GM19240 (cell line): ENCODE measurements at regions not wholly inside any gene's neighbourhood (a gene's known extent, or its start where the extent isn't known, plus 50 kb on each side); places are given as distances from the start of the nearest gene placed in this dataset.

Experiments used
- DNase-seq: peaks from one replicate; pipeline ENCODE4 v3.0.0; 2011; ENCODE audit warnings: low spot score; ENCODE audit not compliant: insufficient read length

DNA sequence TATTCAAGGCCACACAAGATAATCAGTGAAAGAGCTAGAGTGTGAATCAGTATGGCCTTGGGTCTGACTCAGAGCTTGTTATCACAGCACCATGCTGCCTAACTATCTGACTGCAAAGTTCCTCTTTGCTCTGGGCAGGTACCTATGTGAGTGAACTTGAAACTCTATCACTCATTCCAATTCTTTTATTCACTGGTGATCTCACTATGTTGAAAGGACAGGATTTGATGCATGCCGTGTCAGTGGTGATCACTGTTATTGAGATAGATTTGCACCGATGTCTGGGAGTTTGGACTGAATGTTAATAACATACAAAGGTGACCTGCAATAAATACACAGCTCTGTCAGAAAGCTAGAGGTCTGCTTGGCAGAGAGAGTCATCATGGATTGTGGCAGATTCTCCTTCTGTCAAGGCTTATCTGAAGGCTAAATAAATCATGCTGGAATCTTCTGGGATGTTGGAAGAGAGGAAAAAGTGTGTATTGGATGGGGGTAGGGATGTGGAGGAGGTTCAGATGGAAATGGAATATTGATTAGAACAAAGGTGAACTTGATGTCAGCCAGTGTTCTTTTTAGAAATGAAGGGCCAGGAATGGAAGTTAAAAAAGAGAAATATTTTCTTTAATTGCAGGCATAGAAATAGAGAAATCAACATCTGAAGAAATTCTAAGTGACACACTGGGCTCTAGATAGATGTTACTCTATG lies 91.8 kb upstream of the TNC start:
- DNase-seq: no peak

- no peak for DNase-seq
Observed at GRCh38 chr9:115210699-115211098, 92.7 kb upstream of the TNC start.

DNA sequence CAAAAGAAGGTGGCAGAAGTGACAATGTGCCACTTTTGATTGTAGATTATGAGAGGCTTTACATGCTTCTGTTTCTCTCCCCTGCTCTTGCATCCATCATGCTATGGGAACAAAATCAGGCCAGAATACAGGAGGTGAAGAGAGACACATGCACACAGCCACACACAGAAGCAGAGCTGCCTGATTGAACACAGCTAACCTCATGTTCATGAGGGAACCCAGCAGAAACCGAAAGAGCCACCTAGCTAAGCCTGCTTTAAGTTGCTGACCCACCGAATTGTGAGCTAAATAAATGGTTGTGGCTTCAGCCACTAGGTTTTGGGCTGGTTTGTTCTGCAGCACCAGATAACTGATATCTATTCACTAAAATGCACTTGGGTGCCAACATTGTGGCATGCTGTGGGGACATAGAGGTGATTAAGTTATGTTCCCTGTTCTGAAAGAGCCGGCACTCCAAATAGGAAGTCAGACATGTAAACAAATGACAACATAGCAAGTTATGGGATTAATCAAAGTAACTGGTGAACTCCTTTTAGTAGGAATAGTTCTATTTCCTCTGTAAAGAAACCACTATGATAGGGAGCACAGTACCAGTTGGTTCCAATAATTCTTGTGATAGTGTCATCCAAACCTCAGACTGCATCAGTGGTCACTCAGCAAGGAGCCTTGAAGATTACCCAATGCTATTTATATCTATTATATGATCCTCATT lies 93.6 kb upstream of the TNC start:
- DNase-seq: no peak

DNA sequence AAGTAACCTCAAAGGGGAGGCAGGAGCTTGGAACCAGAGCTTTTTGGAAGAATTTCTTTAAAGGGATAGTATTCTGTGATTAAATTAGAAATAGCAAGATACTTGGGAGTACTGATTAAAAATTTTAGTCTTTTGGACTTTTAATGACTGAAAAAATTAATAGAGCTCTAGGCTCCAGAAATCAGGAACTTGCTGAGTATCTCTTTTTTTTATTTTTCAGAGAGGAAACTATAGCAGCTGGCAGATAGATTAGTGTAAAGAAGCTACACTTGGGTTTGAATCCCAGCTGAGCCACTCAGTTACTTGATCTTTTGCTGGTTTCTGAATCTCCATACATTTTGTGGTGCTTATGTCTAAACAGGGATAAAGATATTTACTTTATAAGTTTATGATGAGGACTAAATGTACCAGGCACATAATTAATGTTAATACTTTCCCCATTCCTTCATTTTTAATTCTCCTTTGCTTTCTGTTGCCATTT lies 94.2 kb upstream of the TNC start:
- DNase-seq: no peak

DNA sequence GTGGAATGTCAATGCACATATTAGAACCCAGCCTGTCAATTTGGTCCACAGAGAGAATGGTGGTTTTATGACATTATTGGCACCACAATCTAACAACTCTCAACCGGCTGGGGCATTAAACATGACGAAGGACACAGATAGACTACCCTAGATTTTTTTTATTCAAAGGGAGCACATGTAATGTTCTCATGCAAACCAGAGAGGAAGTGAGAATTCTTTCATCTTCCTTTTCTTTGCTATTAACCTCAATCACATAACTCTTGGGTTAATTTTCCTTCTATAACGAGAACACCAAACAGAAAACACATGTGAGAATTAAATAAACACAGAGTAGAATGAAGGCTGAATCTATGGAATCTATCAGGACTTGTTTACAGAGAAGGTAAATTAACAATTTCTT lies 94.9 kb upstream of the TNC start:
- DNase-seq: no peak

GRCh38 chr9:115213818-115214334 lies 95.9 kb upstream of the TNC start:
- no peak for DNase-seq

- DNase-seq: no peak
Observed at GRCh38 chr9:115216873-115217272, 98.9 kb upstream of the TNC start.

- DNase-seq: no peak
Observed at GRCh38 chr9:115220319-115221005, 102.5 kb upstream of the TNC start.

- DNase-seq: no peak
Observed at GRCh38 chr9:115223471-115223870, 105.5 kb upstream of the TNC start.

GRCh38 chr9:115225459-115226116 lies 107.6 kb upstream of the TNC start:
- DNase-seq: no peak

- DNase-seq: no peak
Observed at GRCh38 chr9:115226152-115226551, 108.2 kb upstream of the TNC start.

DNA sequence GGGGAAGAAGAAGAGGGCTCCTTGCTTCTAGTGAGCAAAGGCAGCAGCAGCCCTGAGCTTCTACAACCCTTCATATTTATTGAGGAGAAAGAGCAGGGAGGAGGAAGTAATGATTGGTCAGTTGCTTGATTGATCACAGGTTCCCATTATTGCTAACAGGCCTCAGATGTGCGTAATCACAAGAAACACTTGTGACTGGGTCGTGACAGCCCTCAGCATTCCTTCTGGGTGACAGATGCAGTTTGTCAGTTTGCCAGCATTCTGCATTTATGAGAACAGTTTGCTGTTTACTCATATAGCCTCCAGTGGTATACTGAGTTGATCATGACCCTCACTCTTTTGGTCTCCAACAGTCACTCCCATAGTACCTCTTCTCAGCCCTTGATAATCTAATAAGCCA lies 111.5 kb upstream of the TNC start:
- DNase-seq: no peak

- no peak for DNase-seq
Observed at GRCh38 chr9:115230924-115231515, 113.1 kb upstream of the TNC start.

DNA sequence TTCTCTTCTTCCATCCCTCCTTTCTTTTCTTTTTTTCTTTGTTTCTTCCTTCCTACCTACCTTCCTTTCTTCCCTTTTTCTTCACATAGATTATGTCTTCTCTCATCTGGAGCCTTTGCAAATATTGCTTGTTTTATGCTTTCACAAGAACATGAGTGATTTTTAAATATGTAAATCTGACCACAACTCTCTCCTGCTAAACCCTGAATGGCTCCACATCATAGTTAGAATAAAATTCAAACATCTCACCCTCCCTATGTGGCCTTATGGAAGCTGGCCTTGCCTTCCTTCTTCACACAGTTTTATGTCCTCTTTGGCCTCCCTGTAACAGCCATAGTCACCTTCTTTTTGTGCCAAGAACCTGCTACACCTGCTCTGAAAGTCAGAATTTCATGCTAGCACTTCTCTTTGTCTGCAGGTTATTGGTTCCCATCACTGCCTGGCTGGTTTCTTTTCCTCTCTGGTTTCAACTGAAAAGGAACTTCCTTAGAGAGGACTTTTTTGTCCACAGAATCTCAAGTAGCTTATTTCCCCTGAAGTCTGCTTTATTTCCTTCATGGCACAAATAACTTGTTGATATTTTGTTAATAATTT lies 114.3 kb upstream of the TNC start:
- no peak for DNase-seq

GRCh38 chr9:115234094-115234493 lies 116.1 kb upstream of the TNC start:
- DNase-seq: no peak

DNA sequence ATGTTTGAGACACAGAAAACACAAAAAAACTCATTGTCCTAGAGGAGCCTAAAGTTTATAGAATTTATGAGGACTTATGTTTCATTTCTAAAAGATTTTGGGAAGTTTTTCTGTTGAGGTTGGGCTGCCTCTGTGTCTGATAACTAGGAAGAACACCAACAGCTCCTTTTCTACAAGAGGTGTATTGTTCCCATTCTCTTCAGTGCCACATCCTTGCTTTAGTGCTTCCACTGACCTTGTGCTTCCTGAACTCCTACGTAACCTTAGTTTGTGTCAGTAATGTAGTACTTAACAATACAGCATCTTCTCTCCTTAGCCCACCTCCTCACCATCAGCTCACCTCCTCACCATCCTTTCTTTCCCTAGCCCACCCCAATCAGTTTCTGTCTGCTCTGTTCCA lies 117.3 kb upstream of the TNC start:
- no peak for DNase-seq

DNA sequence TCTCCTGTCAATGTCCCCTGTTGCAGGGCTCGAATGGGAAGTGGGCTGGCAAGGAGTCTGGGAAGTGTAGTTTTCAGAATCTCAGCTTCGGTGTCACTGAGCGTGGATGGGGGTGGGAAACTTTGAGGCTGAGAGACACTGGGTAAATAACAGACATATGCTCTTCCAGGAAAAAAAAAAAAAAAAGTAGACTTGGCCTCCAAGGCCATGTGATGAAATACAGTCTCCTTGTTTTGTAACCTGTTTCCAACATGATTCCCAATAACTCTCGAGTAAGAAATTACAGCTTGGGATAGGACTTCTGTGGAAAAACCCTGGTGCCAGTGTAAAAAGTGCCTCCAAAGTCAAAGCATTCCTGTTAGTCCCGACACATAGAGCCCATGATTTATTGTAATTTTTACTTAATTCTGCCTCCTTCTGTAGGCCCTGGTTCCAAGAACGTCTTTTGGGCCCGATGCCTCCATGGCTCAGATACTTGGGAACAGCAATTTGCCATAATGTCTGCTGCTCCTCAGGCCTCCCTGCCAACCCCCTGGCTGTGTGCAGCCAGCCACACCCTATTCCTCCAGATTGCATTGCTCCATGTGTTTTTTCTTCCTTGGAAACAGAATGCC lies 119.5 kb upstream of the TNC start:
- no peak for DNase-seq

GRCh38 chr9:115240676-115241075 lies 122.7 kb upstream of the TNC start:
- DNase-seq: no peak

- DNase-seq: no peak
Observed at GRCh38 chr9:115241641-115242040, 123.7 kb upstream of the TNC start.

GRCh38 chr9:115249488-115249887 lies 131.5 kb upstream of the TNC start:
- DNase-seq: no peak
